HepG2 (cell line): ENCODE measurements at regions not wholly inside any gene's neighbourhood (a gene's known extent, or its start where the extent isn't known, plus 50 kb on each side); places are given as distances from the start of the nearest gene placed in this dataset.

ENCODE experiments used
- ATAC-seq: fragments of 200-7000 bp; cut with Tn5 transposase; 3 replicates; pipeline ENCODE4 v1.9.1; 2020; ENCODE audit warnings: mild to moderate bottlenecking, moderate library complexity
- BruUV-seq: library from RNA; stranded (reverse); fragments of 400-500 nt; replicated peaks from 2 replicates; lab custom pipeline; 2021; lab: Mats Ljungman, UMichigan
- CTCF ChIA-PET: fragments of 300-600 bp; formaldehyde crosslinking; extraction: SDS; loops from one replicate; lab custom pipeline; 2021; ENCODE audit warnings: low total read pairs, inconsistent platforms, low intra/inter-chr PET ratio; lab: Yijun Ruan, JAX
- POLR2A ChIA-PET: fragments of 350-600 bp; sonication (Branson Sonifier 250); formaldehyde crosslinking; loops from one replicate; lab custom pipeline; 2020; ENCODE audit warnings: antibody characterized with exemption, inconsistent platforms; lab: Yijun Ruan, JAX
- DNase-seq: peaks from one replicate; pipeline ENCODE4 v3.0.0-alpha.2; 2015; ENCODE audit warnings: low spot score
- FAIRE-seq: peaks from 3 replicates; lab custom pipeline; 2011; peaks lifted over from hg19 to GRCh38; lab: Jason Lieb, UNC
- H2AFZ ChIP-seq: one replicate; pipeline ENCODE4 v1.6.1; 2011; ENCODE audit warnings: low read length, inconsistent platforms
- H3K27ac ChIP-seq: fragments of 300-600 bp; 3 replicates; pipeline ENCODE4 v1.8.0; 2011; ENCODE audit warnings: mixed run types, mild to moderate bottlenecking, mixed read lengths, low read length, inconsistent platforms; ENCODE audit not compliant: insufficient read depth; ENCODE audit errors: extremely low read length
- H3K27me3 ChIP-seq, 2 experiments: fragments of 200-600 bp in 1 of 2; 2 replicates in 1 of 2; 3 replicates in 1 of 2; pipeline versions ENCODE4 v1.6.0 to v1.8.0; 2011; ENCODE audit warnings: low read length in 2 of 2, mild to moderate bottlenecking in 2 of 2, moderate library complexity in 2 of 2, inconsistent platforms in 1 of 2; ENCODE audit not compliant: insufficient read depth in 2 of 2, control insufficient read depth in 1 of 2
- H3K36me3 ChIP-seq, 2 experiments: fragments of 200-600 bp in 1 of 2; replicated peaks in 1 of 2; 2 replicates in 1 of 2; 3 replicates in 1 of 2; pipeline versions ENCODE4 v1.5.1 to v1.8.0; 2011; ENCODE audit warnings: low read length in 2 of 2, inconsistent platforms in 1 of 2; ENCODE audit not compliant: insufficient read depth in 2 of 2, control insufficient read depth in 1 of 2
- H3K4me1 ChIP-seq: 2 replicates; pipeline ENCODE4 v1.5.1; 2012; ENCODE audit warnings: low read length, inconsistent platforms; ENCODE audit not compliant: insufficient read depth
- H3K4me2 ChIP-seq: 2 replicates; pipeline ENCODE4 v1.6.0; 2011; ENCODE audit warnings: low read depth, low read length, inconsistent platforms
- H3K4me3 ChIP-seq, 3 experiments: fragments of 200-600 bp in 1 of 3; sonication (generic), shearing (Covaris generic) in 1 of 3; replicated peaks in 1 of 3; 2 replicates each; pipeline ENCODE4 v1.5.1; 2011 to 2016; ENCODE audit warnings: low read length in 3 of 3, inconsistent platforms in 2 of 3, low read depth in 2 of 3, mild to moderate bottlenecking in 2 of 3, control low read depth in 1 of 3, mixed read lengths in 1 of 3; ENCODE audit not compliant: insufficient read depth in 1 of 3
- H3K79me2 ChIP-seq: one replicate; pipeline ENCODE4 v1.6.1; 2011; ENCODE audit warnings: low read length, inconsistent platforms; ENCODE audit not compliant: insufficient read depth
- H3K9ac ChIP-seq: 2 replicates; pipeline ENCODE4 v1.6.0; 2011; ENCODE audit warnings: mild to moderate bottlenecking, low read depth, low read length, inconsistent platforms; ENCODE audit not compliant: insufficient read depth
- H3K9me3 ChIP-seq: 2 replicates; pipeline ENCODE4 v1.5.1; 2012; ENCODE audit warnings: mild to moderate bottlenecking, low read length
- H4K20me1 ChIP-seq: 2 replicates; pipeline ENCODE4 v1.6.0; 2011; ENCODE audit warnings: inconsistent platforms, mild to moderate bottlenecking, low read length, moderate library complexity; ENCODE audit not compliant: insufficient read depth
- AGO2 ChIP-seq: fragments of 200-400 bp; formaldehyde crosslinking; optimal IDR thresholded peaks from 2 replicates; pipeline ENCODE3; 2017; ENCODE audit warnings: mild to moderate bottlenecking, low read depth, low read length, moderate library complexity
- ASH2L ChIP-seq: fragments of 300-600, 200-600 bp; sonication (generic); IDR thresholded peaks from 2 replicates; pipeline ENCODE4 v1.7.0; 2017; ENCODE audit warnings: low read depth, mild to moderate bottlenecking, moderate library complexity, mixed read lengths, low read length; ENCODE audit not compliant: insufficient read length
- CBX2 ChIP-seq, 2 experiments: fragments of 200-600 bp in 1 of 2; sonication (generic); formaldehyde crosslinking in 1 of 2; IDR thresholded peaks; 2 replicates each; pipeline versions ENCODE4 v1.7.0 to v1.8.1; 2018 to 2022; ENCODE audit warnings: low read depth in 2 of 2, low read length in 1 of 2, mild to moderate bottlenecking in 1 of 2, missing genetic modification reagents in 1 of 2
- CEBPZ ChIP-seq: IDR thresholded peaks from 2 replicates; pipeline ENCODE4 v1.6.1; 2012; ENCODE audit warnings: low read length, improper control_type of control experiment
- CENPT ChIP-seq: sonication (generic); formaldehyde crosslinking; IDR thresholded peaks from 2 replicates; pipeline ENCODE4 v1.8.0; 2022; ENCODE audit warnings: low read depth, mild to moderate bottlenecking, moderate library complexity, missing genetic modification reagents
- KAT7 ChIP-seq: IDR thresholded peaks from 2 replicates; pipeline ENCODE4 v1.6.1; 2018; ENCODE audit warnings: borderline replicate concordance, missing compliant biosample characterization
- KLF13 ChIP-seq: sonication (generic); formaldehyde crosslinking; IDR thresholded peaks from 2 replicates; pipeline ENCODE4 v1.4.0; 2020; ENCODE audit warnings: mild to moderate bottlenecking, missing genetic modification reagents
- MAFF ChIP-seq: IDR thresholded peaks from 2 replicates; pipeline ENCODE4 v1.6.1; 2011; ENCODE audit warnings: low read depth, low read length, improper control_type of control experiment
- MYC ChIP-seq: sonication (generic); formaldehyde crosslinking; IDR thresholded peaks from 2 replicates; pipeline ENCODE4 v1.9.0; 2021; ENCODE audit warnings: missing genetic modification reagents, borderline replicate concordance
- ZMYM3 ChIP-seq: sonication (generic); formaldehyde crosslinking; IDR thresholded peaks from 2 replicates; pipeline ENCODE4 v1.5.1; 2020; ENCODE audit warnings: mild to moderate bottlenecking, missing genetic modification reagents
- ZNF276 ChIP-seq: sonication (generic); formaldehyde crosslinking; IDR thresholded peaks from 2 replicates; pipeline ENCODE4 v1.4.0; 2020; ENCODE audit warnings: mild to moderate bottlenecking, low read depth, missing genetic modification reagents
- ZNF282 ChIP-seq: fragments of 450-650 bp; IDR thresholded peaks from 2 replicates; pipeline ENCODE4 v1.6.1; 2018; ENCODE audit not compliant: partially characterized antibody
- WGBS: methylation state at CpG from one replicate; pipeline ENCODE4 v1.1.6; 2017; ENCODE audit warnings: low lambda C conversion rate; 5-methylcytosine and 5-hydroxymethylcytosine counted together
- in situ Hi-C: cut with HindIII; loops from 2 replicates; pipeline ENCODE4 v1.10.0; 2017; ENCODE audit warnings: low pct_unique_long_range_greater_than_20kb; ENCODE audit not compliant: extremely low pct_ligation_motif_present
- intact Hi-C: fragments of 100-400 bp; cut with micrococcal nuclease; formaldehyde crosslinking; loops from one replicate; pipeline ENCODE4 v1.10.0; 2022; ENCODE audit not compliant: unreplicated experiment

- no peak for ATAC-seq
- intact Hi-C loops (no loop called here), in situ Hi-C loops (no loop called here)
- Histone ChIP-seq H3K4me3 (no peak overlapping the region), H3K79me2 (no peaks in the 10 kb centered on the region), H2AFZ (no peak overlapping the region), H3K4me2 (no peak overlapping the region), H3K9ac (no peak overlapping the region), H3K27me3 (no peaks in the 10 kb centered on the region), H3K27ac (no peak overlapping the region), H3K9me3 (peaks cover 28% of the 10 kb centered on the region), H3K4me1 (no peaks in the 10 kb centered on the region), H3K36me3 (no peaks in the 10 kb centered on the region), H4K20me1 (no peaks in the 10 kb centered on the region)
- no TSS peak for BruUV-seq
- TF ChIP-seq KAT7 (CRISPR knock-in tag) = no peak
- ChIA-PET CTCF (no interaction called here), POLR2A (no interaction called here)
- no peak for FAIRE-seq
- no peak for DNase-seq
Observed at GRCh38 chr13:85661675-85662074, 137.5 kb downstream of the SLITRK6 start.

GRCh38 chr13:85659493-85659892 is 139.7 kb downstream of the SLITRK6 start:
- BruUV-seq = no TSS peak
- Histone ChIP-seq H3K4me3 (no peak overlapping the region), H3K79me2 (no peaks in the 10 kb centered on the region), H4K20me1 (no peaks in the 10 kb centered on the region), H3K36me3 (no peaks in the 10 kb centered on the region), H3K9ac (no peak overlapping the region), H2AFZ (no peak overlapping the region), H3K27me3 (no peaks in the 10 kb centered on the region)
- ChIA-PET POLR2A (no interaction called here), CTCF (no interaction called here)
- no peak for ATAC-seq
- WGBS = 3% methylated on average over 4 of the region's 4 CpGs
- no peak for DNase-seq
- TF ChIP-seq ZMYM3 (CRISPR knock-in tag) (no peak), CBX2 (IDR thresholded peaks at IDR 0.05; ENCODE audit: low read depth, low read length) (no peak), CBX2 (CRISPR knock-in tag; IDR thresholded peaks at IDR 0.05; ENCODE audit: low read depth) (no peak), AGO2 (no peak), ZNF282 (no peak), MYC (CRISPR knock-in tag) (no peak), KLF13 (CRISPR knock-in tag) (no peak), ASH2L (no peak), ZNF276 (CRISPR knock-in tag) (no peak), MAFF (no peak), CENPT (CRISPR knock-in tag) (no peak), CEBPZ (no peak)
- TF ChIP-seq, all 625 proteins: peak for 0
- in situ Hi-C loops = no loop called here
- Histone ChIP-seq H3K4me1 (no peaks in the 10 kb centered on the region), H3K4me2 (no peak overlapping the region), H3K9me3 (peaks cover 28% of the 10 kb centered on the region), H3K27ac (no peak overlapping the region)
- no peak for FAIRE-seq
- intact Hi-C loops = no loop called here
